ENCODE measurements at regions not wholly inside any gene's neighbourhood (a gene's known extent, or its start where the extent isn't known, plus 50 kb on each side); places are given as distances from the start of the nearest gene placed in this dataset.

DNA sequence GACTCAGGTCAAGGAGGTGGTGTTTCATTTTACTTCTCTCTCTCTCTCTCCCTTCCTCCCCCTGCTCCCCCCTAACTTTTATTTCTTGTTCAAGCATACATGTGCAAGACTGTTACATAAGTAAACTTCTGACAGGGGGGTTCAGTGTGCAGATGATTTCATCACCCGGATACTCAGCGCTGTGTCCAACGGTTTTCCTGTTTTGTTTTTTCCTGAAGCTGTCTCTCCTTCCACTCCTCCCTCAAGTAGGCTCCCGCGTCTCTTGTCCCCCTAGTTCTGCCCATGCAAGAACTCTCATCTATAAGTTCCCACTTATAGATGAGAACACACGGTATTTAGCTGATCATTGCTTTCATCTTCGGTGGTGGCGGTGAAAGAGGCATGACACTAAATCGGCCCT is 751.9 kb upstream of the DEFB115 start:
- ChIA-PET POLR2A (no interaction called here), RAD21 (ENCODE audit: unreplicated experiment) (no interaction called here), CTCF (no interaction called here), SMC1A (ENCODE audit: uncharacterized antibody, unreplicated experiment) (no interaction called here)
- Histone ChIP-seq H3K9ac (ENCODE audit: control insufficient read depth, insufficient read depth, low read length) (no peak overlapping the region), H3K27me3 (replicated peaks in 1 of 2; ENCODE audit: control insufficient read depth in 2 of 2, insufficient read depth in 2 of 2, low read length in 1 of 2) (no peaks in the 10 kb centered on the region), H3K4me2 (ENCODE audit: control insufficient read depth, insufficient read depth) (no peak overlapping the region), H3K27ac (ENCODE audit: control insufficient read depth, insufficient read depth) (no peak overlapping the region), H3K9me3 (replicated peaks; ENCODE audit: control insufficient read depth, insufficient read depth, low read length) (no peaks in the 10 kb centered on the region; the same call in 2 of the 3 replicates), H3K36me3 (ENCODE audit: control insufficient read depth in 2 of 2, insufficient read depth in 2 of 2, low read length in 1 of 2) (no peaks in the 10 kb centered on the region), H2AFZ (ENCODE audit: control insufficient read depth, low read depth, low read length) (no peak overlapping the region), H3K79me2 (ENCODE audit: control insufficient read depth, insufficient read depth, low read length) (no peaks in the 10 kb centered on the region), H3K4me3 (no peak overlapping the region), H4K20me1 (ENCODE audit: control insufficient read depth, insufficient read depth) (no peaks in the 10 kb centered on the region), H3K4me1 (ENCODE audit: control insufficient read depth, insufficient read depth, low read length) (no peaks in the 10 kb centered on the region)
- BruUV-seq (replicated peaks) = no TSS peak
- ATAC-seq (no peak), FAIRE-seq (no peak), DNase-seq (ENCODE audit: low read depth, low spot score) (no peak)
- TF ChIP-seq IKZF1 (conservative IDR thresholded peaks at IDR 0.05) (no peak), NFYA (IDR thresholded peaks at IDR 0.05; ENCODE audit: borderline replicate concordance, low read depth, low read length) (no peak), PAX8 (IDR thresholded peaks at IDR 0.05) (no peak), JUNB (IDR thresholded peaks at IDR 0.05) (no peak), SP1 (IDR thresholded peaks at IDR 0.05; ENCODE audit: low read depth, low read length) (no peak), BHLHE40 (IDR thresholded peaks at IDR 0.05; ENCODE audit: borderline replicate concordance in 1 of 2, low read depth in 2 of 2, low read length in 1 of 2) (no peak), ATF7 (IDR thresholded peaks at IDR 0.05; ENCODE audit: low read depth) (no peak)
- TF ChIP-seq, protein P1, sequence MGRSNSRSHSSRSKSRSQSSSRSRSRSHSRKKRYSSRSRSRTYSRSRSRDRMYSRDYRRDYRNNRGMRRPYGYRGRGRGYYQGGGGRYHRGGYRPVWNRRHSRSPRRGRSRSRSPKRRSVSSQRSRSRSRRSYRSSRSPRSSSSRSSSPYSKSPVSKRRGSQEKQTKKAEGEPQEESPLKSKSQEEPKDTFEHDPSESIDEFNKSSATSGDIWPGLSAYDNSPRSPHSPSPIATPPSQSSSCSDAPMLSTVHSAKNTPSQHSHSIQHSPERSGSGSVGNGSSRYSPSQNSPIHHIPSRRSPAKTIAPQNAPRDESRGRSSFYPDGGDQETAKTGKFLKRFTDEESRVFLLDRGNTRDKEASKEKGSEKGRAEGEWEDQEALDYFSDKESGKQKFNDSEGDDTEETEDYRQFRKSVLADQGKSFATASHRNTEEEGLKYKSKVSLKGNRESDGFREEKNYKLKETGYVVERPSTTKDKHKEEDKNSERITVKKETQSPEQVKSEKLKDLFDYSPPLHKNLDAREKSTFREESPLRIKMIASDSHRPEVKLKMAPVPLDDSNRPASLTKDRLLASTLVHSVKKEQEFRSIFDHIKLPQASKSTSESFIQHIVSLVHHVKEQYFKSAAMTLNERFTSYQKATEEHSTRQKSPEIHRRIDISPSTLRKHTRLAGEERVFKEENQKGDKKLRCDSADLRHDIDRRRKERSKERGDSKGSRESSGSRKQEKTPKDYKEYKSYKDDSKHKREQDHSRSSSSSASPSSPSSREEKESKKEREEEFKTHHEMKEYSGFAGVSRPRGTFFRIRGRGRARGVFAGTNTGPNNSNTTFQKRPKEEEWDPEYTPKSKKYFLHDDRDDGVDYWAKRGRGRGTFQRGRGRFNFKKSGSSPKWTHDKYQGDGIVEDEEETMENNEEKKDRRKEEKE (IDR thresholded peaks at IDR 0.05) = no peak
- TF ChIP-seq, protein P2, sequence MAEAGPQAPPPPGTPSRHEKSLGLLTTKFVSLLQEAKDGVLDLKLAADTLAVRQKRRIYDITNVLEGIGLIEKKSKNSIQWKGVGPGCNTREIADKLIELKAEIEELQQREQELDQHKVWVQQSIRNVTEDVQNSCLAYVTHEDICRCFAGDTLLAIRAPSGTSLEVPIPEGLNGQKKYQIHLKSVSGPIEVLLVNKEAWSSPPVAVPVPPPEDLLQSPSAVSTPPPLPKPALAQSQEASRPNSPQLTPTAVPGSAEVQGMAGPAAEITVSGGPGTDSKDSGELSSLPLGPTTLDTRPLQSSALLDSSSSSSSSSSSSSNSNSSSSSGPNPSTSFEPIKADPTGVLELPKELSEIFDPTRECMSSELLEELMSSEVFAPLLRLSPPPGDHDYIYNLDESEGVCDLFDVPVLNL (IDR thresholded peaks at IDR 0.05; ENCODE audit: low read depth, low read length) = no peak
- TF ChIP-seq, protein P3, sequence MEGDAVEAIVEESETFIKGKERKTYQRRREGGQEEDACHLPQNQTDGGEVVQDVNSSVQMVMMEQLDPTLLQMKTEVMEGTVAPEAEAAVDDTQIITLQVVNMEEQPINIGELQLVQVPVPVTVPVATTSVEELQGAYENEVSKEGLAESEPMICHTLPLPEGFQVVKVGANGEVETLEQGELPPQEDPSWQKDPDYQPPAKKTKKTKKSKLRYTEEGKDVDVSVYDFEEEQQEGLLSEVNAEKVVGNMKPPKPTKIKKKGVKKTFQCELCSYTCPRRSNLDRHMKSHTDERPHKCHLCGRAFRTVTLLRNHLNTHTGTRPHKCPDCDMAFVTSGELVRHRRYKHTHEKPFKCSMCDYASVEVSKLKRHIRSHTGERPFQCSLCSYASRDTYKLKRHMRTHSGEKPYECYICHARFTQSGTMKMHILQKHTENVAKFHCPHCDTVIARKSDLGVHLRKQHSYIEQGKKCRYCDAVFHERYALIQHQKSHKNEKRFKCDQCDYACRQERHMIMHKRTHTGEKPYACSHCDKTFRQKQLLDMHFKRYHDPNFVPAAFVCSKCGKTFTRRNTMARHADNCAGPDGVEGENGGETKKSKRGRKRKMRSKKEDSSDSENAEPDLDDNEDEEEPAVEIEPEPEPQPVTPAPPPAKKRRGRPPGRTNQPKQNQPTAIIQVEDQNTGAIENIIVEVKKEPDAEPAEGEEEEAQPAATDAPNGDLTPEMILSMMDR (IDR thresholded peaks at IDR 0.05 in 2 of 3, conservative IDR thresholded peaks at IDR 0.05 in 1 of 3; ENCODE audit: control insufficient read depth in 2 of 3, extremely low read depth in 1 of 3, insufficient read depth in 1 of 3, low read depth in 3 of 3, low read length in 3 of 3) = no peak
- TF ChIP-seq, protein P4, sequence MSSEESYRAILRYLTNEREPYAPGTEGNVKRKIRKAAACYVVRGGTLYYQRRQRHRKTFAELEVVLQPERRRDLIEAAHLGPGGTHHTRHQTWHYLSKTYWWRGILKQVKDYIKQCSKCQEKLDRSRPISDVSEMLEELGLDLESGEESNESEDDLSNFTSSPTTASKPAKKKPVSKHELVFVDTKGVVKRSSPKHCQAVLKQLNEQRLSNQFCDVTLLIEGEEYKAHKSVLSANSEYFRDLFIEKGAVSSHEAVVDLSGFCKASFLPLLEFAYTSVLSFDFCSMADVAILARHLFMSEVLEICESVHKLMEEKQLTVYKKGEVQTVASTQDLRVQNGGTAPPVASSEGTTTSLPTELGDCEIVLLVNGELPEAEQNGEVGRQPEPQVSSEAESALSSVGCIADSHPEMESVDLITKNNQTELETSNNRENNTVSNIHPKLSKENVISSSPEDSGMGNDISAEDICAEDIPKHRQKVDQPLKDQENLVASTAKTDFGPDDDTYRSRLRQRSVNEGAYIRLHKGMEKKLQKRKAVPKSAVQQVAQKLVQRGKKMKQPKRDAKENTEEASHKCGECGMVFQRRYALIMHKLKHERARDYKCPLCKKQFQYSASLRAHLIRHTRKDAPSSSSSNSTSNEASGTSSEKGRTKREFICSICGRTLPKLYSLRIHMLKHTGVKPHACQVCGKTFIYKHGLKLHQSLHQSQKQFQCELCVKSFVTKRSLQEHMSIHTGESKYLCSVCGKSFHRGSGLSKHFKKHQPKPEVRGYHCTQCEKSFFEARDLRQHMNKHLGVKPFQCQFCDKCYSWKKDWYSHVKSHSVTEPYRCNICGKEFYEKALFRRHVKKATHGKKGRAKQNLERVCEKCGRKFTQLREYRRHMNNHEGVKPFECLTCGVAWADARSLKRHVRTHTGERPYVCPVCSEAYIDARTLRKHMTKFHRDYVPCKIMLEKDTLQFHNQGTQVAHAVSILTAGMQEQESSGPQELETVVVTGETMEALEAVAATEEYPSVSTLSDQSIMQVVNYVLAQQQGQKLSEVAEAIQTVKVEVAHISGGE (CRISPR knock-in tag; IDR thresholded peaks at IDR 0.05) = no peak
- intact Hi-C loops (cut with micrococcal nuclease; ENCODE audit: unreplicated experiment) = no loop called here
- in situ Hi-C loops (cut with MboI) = loop anchor here (25.0 kb wide), 2 partner anchors 1293 to 1893 kb away; no protein-coding TSS in a partner anchor
- WGBS (ENCODE audit: insufficient coverage, insufficient replicate concordance, low lambda C conversion rate, missing lambda C conversion rate) = 71% methylated on average over 9 of the region's 9 CpGs
